H9 (cell line): ENCODE measurements at regions not wholly inside any gene's neighbourhood (a gene's known extent, or its start where the extent isn't known, plus 50 kb on each side); places are given as distances from the start of the nearest gene placed in this dataset.

Experiments
- DNase-seq: peaks from one replicate; pipeline ENCODE4 v3.0.0-alpha.2; 2017
- H2AFZ ChIP-seq: one replicate; pipeline ENCODE4 v1.6.1; 2013; ENCODE audit warnings: mild to moderate bottlenecking, low read length, control low read depth, moderate library complexity
- H2AK5ac ChIP-seq: 2 replicates; pipeline ENCODE4 v1.6.1; 2013; ENCODE audit warnings: low read length, control low read depth, mixed read lengths; ENCODE audit not compliant: insufficient read length
- H2BK120ac ChIP-seq: one replicate; pipeline ENCODE4 v1.6.1; 2013; ENCODE audit warnings: low read depth, mild to moderate bottlenecking, low read length, control low read depth, inconsistent platforms; ENCODE audit not compliant: poor library complexity, severe bottlenecking
- H2BK12ac ChIP-seq: 2 replicates; pipeline ENCODE4 v1.6.1; 2013; ENCODE audit warnings: low read length, control low read depth, mixed read lengths, low read depth; ENCODE audit not compliant: insufficient read length
- H2BK15ac ChIP-seq: 2 replicates; pipeline ENCODE4 v1.6.1; 2013; ENCODE audit warnings: low read depth, low read length, control low read depth
- H2BK20ac ChIP-seq: one replicate; pipeline ENCODE4 v1.6.1; 2013; ENCODE audit warnings: low read depth, mild to moderate bottlenecking, low read length, control low read depth, inconsistent platforms; ENCODE audit not compliant: poor library complexity, severe bottlenecking
- H2BK5ac ChIP-seq: 2 replicates; pipeline ENCODE4 v1.6.1; 2013; ENCODE audit warnings: low read length, control low read depth, mixed read lengths; ENCODE audit not compliant: insufficient read length
- H3K14ac ChIP-seq: 2 replicates; pipeline ENCODE4 v1.6.1; 2013; ENCODE audit warnings: low read length, control low read depth; ENCODE audit not compliant: insufficient read depth
- H3K18ac ChIP-seq: 2 replicates; pipeline ENCODE4 v1.6.1; 2013; ENCODE audit warnings: low read depth, mild to moderate bottlenecking, mixed read lengths, low read length, control low read depth; ENCODE audit not compliant: insufficient read length
- H3K23ac ChIP-seq: 2 replicates; pipeline ENCODE4 v1.6.1; 2013; ENCODE audit warnings: low read length, control low read depth, mixed read lengths, low read depth; ENCODE audit not compliant: insufficient read length
- H3K23me2 ChIP-seq: 2 replicates; pipeline ENCODE4 v1.6.1; 2013; ENCODE audit warnings: low read depth, mild to moderate bottlenecking, mixed read lengths, low read length, control low read depth; ENCODE audit not compliant: insufficient read length, poor library complexity, severe bottlenecking
- H3K27ac ChIP-seq: 2 replicates; pipeline ENCODE4 v1.5.1; 2013; ENCODE audit warnings: low read length, control low read depth, mixed read lengths, low read depth; ENCODE audit not compliant: insufficient read length
- H3K27me3 ChIP-seq: 2 replicates; pipeline ENCODE4 v1.6.1; 2013; ENCODE audit warnings: low read length, control low read depth, inconsistent platforms; ENCODE audit not compliant: insufficient read depth
- H3K4ac ChIP-seq: 2 replicates; pipeline ENCODE4 v1.6.1; 2013; ENCODE audit warnings: low read depth, mild to moderate bottlenecking, control low read depth, inconsistent platforms, low read length, moderate library complexity
- H3K4me1 ChIP-seq: 2 replicates; pipeline ENCODE4 v1.6.1; 2013; ENCODE audit warnings: low read length, control low read depth, inconsistent platforms; ENCODE audit not compliant: insufficient read depth
- H3K4me2 ChIP-seq: 2 replicates; pipeline ENCODE4 v1.6.1; 2013; ENCODE audit warnings: low read length, control low read depth, mixed read lengths; ENCODE audit not compliant: insufficient read length, insufficient read depth
- H3K56ac ChIP-seq: 2 replicates; pipeline ENCODE4 v1.6.1; 2013; ENCODE audit warnings: low read depth, mild to moderate bottlenecking, mixed read lengths, low read length, control low read depth; ENCODE audit not compliant: insufficient read length
- H3K79me1 ChIP-seq: 2 replicates; pipeline ENCODE4 v1.6.1; 2013; ENCODE audit warnings: low read depth, mild to moderate bottlenecking, moderate library complexity, low read length, control low read depth, inconsistent platforms; ENCODE audit not compliant: insufficient read depth, poor library complexity, severe bottlenecking
- H3K79me2 ChIP-seq: 2 replicates; pipeline ENCODE4 v1.6.1; 2013; ENCODE audit warnings: low read length, control low read depth, inconsistent platforms; ENCODE audit not compliant: insufficient read depth
- H3K9ac ChIP-seq: 2 replicates; pipeline ENCODE4 v1.6.1; 2013; ENCODE audit warnings: low read length, control low read depth, mixed read lengths; ENCODE audit not compliant: insufficient read length; ENCODE audit errors: extremely low read depth
- H3K9me3 ChIP-seq: one replicate; pipeline ENCODE4 v1.6.1; 2013; ENCODE audit warnings: low read depth, low read length, inconsistent platforms; ENCODE audit not compliant: control insufficient read depth
- H3T11ph ChIP-seq: one replicate; pipeline ENCODE4 v1.6.1; 2013; ENCODE audit warnings: mild to moderate bottlenecking, low read length, control low read depth, inconsistent platforms
- H4K20me1 ChIP-seq: one replicate; pipeline ENCODE4 v1.6.1; 2013; ENCODE audit not compliant: control insufficient read depth, insufficient read length, insufficient read depth
- H4K5ac ChIP-seq: 2 replicates; pipeline ENCODE4 v1.6.1; 2013; ENCODE audit warnings: low read depth, mild to moderate bottlenecking, mixed read lengths, low read length, control low read depth; ENCODE audit not compliant: insufficient read length
- H4K8ac ChIP-seq: replicated peaks from 2 replicates; pipeline ENCODE4 v1.6.1; 2013; ENCODE audit warnings: low read length, control low read depth, mixed read lengths, low read depth; ENCODE audit not compliant: insufficient read length
- H4K91ac ChIP-seq: 2 replicates; pipeline ENCODE4 v1.6.1; 2013; ENCODE audit warnings: low read depth, mild to moderate bottlenecking, moderate library complexity, mixed read lengths, low read length, control low read depth; ENCODE audit not compliant: insufficient read length
- H3K27ac Mint-ChIP-seq, 3 experiments: 2 replicates in 2 of 3; 3 replicates in 1 of 3; pipeline ENCODE4 v1.8.0; 2020 to 2021; ENCODE audit warnings: mixed read lengths in 3 of 3, mild to moderate bottlenecking in 1 of 3, moderate library complexity in 1 of 3
- H3K27me3 Mint-ChIP-seq: 2 replicates; pipeline ENCODE4 v1.8.0; 2021; ENCODE audit warnings: low read depth, mild to moderate bottlenecking, moderate library complexity, mixed read lengths
- H3K36me3 Mint-ChIP-seq, 3 experiments: 2 replicates in 2 of 3; 3 replicates in 1 of 3; pipeline ENCODE4 v1.8.0; 2020 to 2021; ENCODE audit warnings: low read depth in 3 of 3, mixed read lengths in 3 of 3; ENCODE audit not compliant: insufficient read depth in 1 of 3
- H3K4me1 Mint-ChIP-seq, 2 experiments: 2 replicates each; pipeline ENCODE4 v1.8.0; 2020; ENCODE audit warnings: mixed read lengths in 2 of 2
- H3K4me3 Mint-ChIP-seq, 2 experiments: 2 replicates in 1 of 2; 3 replicates in 1 of 2; pipeline ENCODE4 v1.8.0; 2020 to 2021; ENCODE audit warnings: mild to moderate bottlenecking in 2 of 2, mixed read lengths in 2 of 2, moderate library complexity in 1 of 2
- H3K9me3 Mint-ChIP-seq, 2 experiments: 2 replicates in 1 of 2; 3 replicates in 1 of 2; pipeline ENCODE4 v1.8.0; 2020; ENCODE audit warnings: mild to moderate bottlenecking in 2 of 2, mixed read lengths in 2 of 2, moderate library complexity in 1 of 2
- WGBS: extraction: QIAGEN DNeasy Blood & Tissue Kit; methylation state at CpG from one replicate; pipeline ENCODE4 v1.1.7; 2013; ENCODE audit warnings: missing lambda C conversion rate, low lambda C conversion rate, mixed read lengths; ENCODE audit not compliant: insufficient read length; ENCODE audit errors: extremely low coverage; 5-methylcytosine and 5-hydroxymethylcytosine counted together
- TF ChIP-seq, protein P1 (sequence below): fragments of 200-600 bp; sonication (generic); conservative IDR thresholded peaks from 3 replicates; pipeline ENCODE4 v1.8.0; 2021; ENCODE audit warnings: antibody characterized with exemption, mild to moderate bottlenecking

DNA sequence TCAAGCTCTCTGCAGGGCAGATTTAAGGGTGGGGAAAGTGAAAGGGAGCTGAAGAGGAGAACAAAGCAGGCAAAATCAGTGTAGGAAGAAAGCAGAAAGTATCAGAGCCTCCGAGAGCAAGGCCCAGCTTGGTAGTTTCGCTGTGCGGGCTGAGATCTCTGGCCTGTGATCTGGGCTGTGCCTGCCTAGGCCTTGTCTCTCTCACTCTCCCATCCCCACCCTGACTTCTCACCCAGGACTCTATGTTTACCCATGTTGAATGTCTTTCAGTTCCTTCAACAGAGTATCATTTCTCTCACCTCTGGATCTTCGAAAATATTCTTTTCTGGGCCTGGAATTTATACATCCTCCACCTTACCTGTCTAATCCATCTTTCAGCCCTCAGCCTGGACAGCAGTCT, 391.3 kb downstream of the FOXO1 start:
- TF ChIP-seq, protein P1, sequence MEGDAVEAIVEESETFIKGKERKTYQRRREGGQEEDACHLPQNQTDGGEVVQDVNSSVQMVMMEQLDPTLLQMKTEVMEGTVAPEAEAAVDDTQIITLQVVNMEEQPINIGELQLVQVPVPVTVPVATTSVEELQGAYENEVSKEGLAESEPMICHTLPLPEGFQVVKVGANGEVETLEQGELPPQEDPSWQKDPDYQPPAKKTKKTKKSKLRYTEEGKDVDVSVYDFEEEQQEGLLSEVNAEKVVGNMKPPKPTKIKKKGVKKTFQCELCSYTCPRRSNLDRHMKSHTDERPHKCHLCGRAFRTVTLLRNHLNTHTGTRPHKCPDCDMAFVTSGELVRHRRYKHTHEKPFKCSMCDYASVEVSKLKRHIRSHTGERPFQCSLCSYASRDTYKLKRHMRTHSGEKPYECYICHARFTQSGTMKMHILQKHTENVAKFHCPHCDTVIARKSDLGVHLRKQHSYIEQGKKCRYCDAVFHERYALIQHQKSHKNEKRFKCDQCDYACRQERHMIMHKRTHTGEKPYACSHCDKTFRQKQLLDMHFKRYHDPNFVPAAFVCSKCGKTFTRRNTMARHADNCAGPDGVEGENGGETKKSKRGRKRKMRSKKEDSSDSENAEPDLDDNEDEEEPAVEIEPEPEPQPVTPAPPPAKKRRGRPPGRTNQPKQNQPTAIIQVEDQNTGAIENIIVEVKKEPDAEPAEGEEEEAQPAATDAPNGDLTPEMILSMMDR, result no peak
- Mint-ChIP-seq H3K27me3 (peaks cover 2% of the 10 kb centered on the region; the same call in 1 of the 2 replicates), H3K27ac (no peak overlapping the region), H3K9me3 (no peaks in the 10 kb centered on the region), H3K4me1 (peaks cover 25 to 27% of the 10 kb centered on the region in 2 experiments), H3K36me3 (no peaks in the 10 kb centered on the region), H3K4me3 (no peak overlapping the region)
- H2BK20ac ChIP-seq, result no peak overlapping the region
- no peak overlapping the region for H2BK5ac ChIP-seq
- no peak overlapping the region for H2BK120ac ChIP-seq
- no peaks in the 10 kb centered on the region for H3K27me3 ChIP-seq
- no peak overlapping the region for H3K56ac ChIP-seq
- peaks cover 6% of the 10 kb centered on the region; the same call in 1 of the 2 replicates for H3K4me1 ChIP-seq
- H3K79me1 ChIP-seq, result no peaks in the 10 kb centered on the region
- no CpG with 5 or more reads among the region's 4 CpGs for WGBS
- H3K9ac ChIP-seq, result no peak overlapping the region
- no peak overlapping the region for H2BK15ac ChIP-seq
- DNase-seq, result no peak
- H3K4me2 ChIP-seq, result no peak overlapping the region
- H3K18ac ChIP-seq, result no peak overlapping the region
- H3K27ac ChIP-seq, result no peak overlapping the region
- no peak overlapping the region for H2AFZ ChIP-seq
- no peak overlapping the region for H2BK12ac ChIP-seq
- H2AK5ac ChIP-seq, result no peak overlapping the region
- no peak overlapping the region for H4K91ac ChIP-seq
- H3K23ac ChIP-seq, result no peak overlapping the region
- no peaks in the 10 kb centered on the region for H3K9me3 ChIP-seq
- H4K8ac ChIP-seq, result no peak overlapping the region
- no peak overlapping the region for H3T11ph ChIP-seq
- H3K79me2 ChIP-seq, result no peaks in the 10 kb centered on the region
- H4K20me1 ChIP-seq, result no peaks in the 10 kb centered on the region
- no peak overlapping the region for H3K4ac ChIP-seq
- no peak overlapping the region for H3K14ac ChIP-seq
- no peak overlapping the region for H4K5ac ChIP-seq
- no peaks in the 10 kb centered on the region for H3K23me2 ChIP-seq
